H9 (cell line): ENCODE measurements at regions not wholly inside any gene's neighbourhood (a gene's known extent, or its start where the extent isn't known, plus 50 kb on each side); places are given as distances from the start of the nearest gene placed in this dataset.

Experiments used
- DNase-seq: peaks from one replicate; pipeline ENCODE4 v3.0.0-alpha.2; 2017
- H2AFZ ChIP-seq: one replicate; pipeline ENCODE4 v1.6.1; 2013; ENCODE audit warnings: mild to moderate bottlenecking, low read length, control low read depth, moderate library complexity
- H2AK5ac ChIP-seq: 2 replicates; pipeline ENCODE4 v1.6.1; 2013; ENCODE audit warnings: low read length, control low read depth, mixed read lengths; ENCODE audit not compliant: insufficient read length
- H2BK120ac ChIP-seq: one replicate; pipeline ENCODE4 v1.6.1; 2013; ENCODE audit warnings: low read depth, mild to moderate bottlenecking, low read length, control low read depth, inconsistent platforms; ENCODE audit not compliant: poor library complexity, severe bottlenecking
- H2BK12ac ChIP-seq: 2 replicates; pipeline ENCODE4 v1.6.1; 2013; ENCODE audit warnings: low read length, control low read depth, mixed read lengths, low read depth; ENCODE audit not compliant: insufficient read length
- H2BK15ac ChIP-seq: 2 replicates; pipeline ENCODE4 v1.6.1; 2013; ENCODE audit warnings: low read depth, low read length, control low read depth
- H2BK20ac ChIP-seq: one replicate; pipeline ENCODE4 v1.6.1; 2013; ENCODE audit warnings: low read depth, mild to moderate bottlenecking, low read length, control low read depth, inconsistent platforms; ENCODE audit not compliant: poor library complexity, severe bottlenecking
- H2BK5ac ChIP-seq: 2 replicates; pipeline ENCODE4 v1.6.1; 2013; ENCODE audit warnings: low read length, control low read depth, mixed read lengths; ENCODE audit not compliant: insufficient read length
- H3K14ac ChIP-seq: 2 replicates; pipeline ENCODE4 v1.6.1; 2013; ENCODE audit warnings: low read length, control low read depth; ENCODE audit not compliant: insufficient read depth
- H3K18ac ChIP-seq: 2 replicates; pipeline ENCODE4 v1.6.1; 2013; ENCODE audit warnings: low read depth, mild to moderate bottlenecking, mixed read lengths, low read length, control low read depth; ENCODE audit not compliant: insufficient read length
- H3K23ac ChIP-seq: 2 replicates; pipeline ENCODE4 v1.6.1; 2013; ENCODE audit warnings: low read length, control low read depth, mixed read lengths, low read depth; ENCODE audit not compliant: insufficient read length
- H3K23me2 ChIP-seq: 2 replicates; pipeline ENCODE4 v1.6.1; 2013; ENCODE audit warnings: low read depth, mild to moderate bottlenecking, mixed read lengths, low read length, control low read depth; ENCODE audit not compliant: insufficient read length, poor library complexity, severe bottlenecking
- H3K27ac ChIP-seq: 2 replicates; pipeline ENCODE4 v1.5.1; 2013; ENCODE audit warnings: low read length, control low read depth, mixed read lengths, low read depth; ENCODE audit not compliant: insufficient read length
- H3K27me3 ChIP-seq: 2 replicates; pipeline ENCODE4 v1.6.1; 2013; ENCODE audit warnings: low read length, control low read depth, inconsistent platforms; ENCODE audit not compliant: insufficient read depth
- H3K4ac ChIP-seq: 2 replicates; pipeline ENCODE4 v1.6.1; 2013; ENCODE audit warnings: low read depth, mild to moderate bottlenecking, control low read depth, inconsistent platforms, low read length, moderate library complexity
- H3K4me1 ChIP-seq: 2 replicates; pipeline ENCODE4 v1.6.1; 2013; ENCODE audit warnings: low read length, control low read depth, inconsistent platforms; ENCODE audit not compliant: insufficient read depth
- H3K4me2 ChIP-seq: 2 replicates; pipeline ENCODE4 v1.6.1; 2013; ENCODE audit warnings: low read length, control low read depth, mixed read lengths; ENCODE audit not compliant: insufficient read length, insufficient read depth
- H3K56ac ChIP-seq: 2 replicates; pipeline ENCODE4 v1.6.1; 2013; ENCODE audit warnings: low read depth, mild to moderate bottlenecking, mixed read lengths, low read length, control low read depth; ENCODE audit not compliant: insufficient read length
- H3K79me1 ChIP-seq: 2 replicates; pipeline ENCODE4 v1.6.1; 2013; ENCODE audit warnings: low read depth, mild to moderate bottlenecking, moderate library complexity, low read length, control low read depth, inconsistent platforms; ENCODE audit not compliant: insufficient read depth, poor library complexity, severe bottlenecking
- H3K79me2 ChIP-seq: 2 replicates; pipeline ENCODE4 v1.6.1; 2013; ENCODE audit warnings: low read length, control low read depth, inconsistent platforms; ENCODE audit not compliant: insufficient read depth
- H3K9ac ChIP-seq: 2 replicates; pipeline ENCODE4 v1.6.1; 2013; ENCODE audit warnings: low read length, control low read depth, mixed read lengths; ENCODE audit not compliant: insufficient read length; ENCODE audit errors: extremely low read depth
- H3K9me3 ChIP-seq: one replicate; pipeline ENCODE4 v1.6.1; 2013; ENCODE audit warnings: low read depth, low read length, inconsistent platforms; ENCODE audit not compliant: control insufficient read depth
- H3T11ph ChIP-seq: one replicate; pipeline ENCODE4 v1.6.1; 2013; ENCODE audit warnings: mild to moderate bottlenecking, low read length, control low read depth, inconsistent platforms
- H4K20me1 ChIP-seq: one replicate; pipeline ENCODE4 v1.6.1; 2013; ENCODE audit not compliant: control insufficient read depth, insufficient read length, insufficient read depth
- H4K5ac ChIP-seq: 2 replicates; pipeline ENCODE4 v1.6.1; 2013; ENCODE audit warnings: low read depth, mild to moderate bottlenecking, mixed read lengths, low read length, control low read depth; ENCODE audit not compliant: insufficient read length
- H4K8ac ChIP-seq: replicated peaks from 2 replicates; pipeline ENCODE4 v1.6.1; 2013; ENCODE audit warnings: low read length, control low read depth, mixed read lengths, low read depth; ENCODE audit not compliant: insufficient read length
- H4K91ac ChIP-seq: 2 replicates; pipeline ENCODE4 v1.6.1; 2013; ENCODE audit warnings: low read depth, mild to moderate bottlenecking, moderate library complexity, mixed read lengths, low read length, control low read depth; ENCODE audit not compliant: insufficient read length
- H3K27ac Mint-ChIP-seq, 3 experiments: 2 replicates in 2 of 3; 3 replicates in 1 of 3; pipeline ENCODE4 v1.8.0; 2020 to 2021; ENCODE audit warnings: mixed read lengths in 3 of 3, mild to moderate bottlenecking in 1 of 3, moderate library complexity in 1 of 3
- H3K27me3 Mint-ChIP-seq: 2 replicates; pipeline ENCODE4 v1.8.0; 2021; ENCODE audit warnings: low read depth, mild to moderate bottlenecking, moderate library complexity, mixed read lengths
- H3K36me3 Mint-ChIP-seq, 3 experiments: 2 replicates in 2 of 3; 3 replicates in 1 of 3; pipeline ENCODE4 v1.8.0; 2020 to 2021; ENCODE audit warnings: low read depth in 3 of 3, mixed read lengths in 3 of 3; ENCODE audit not compliant: insufficient read depth in 1 of 3
- H3K4me1 Mint-ChIP-seq, 2 experiments: 2 replicates each; pipeline ENCODE4 v1.8.0; 2020; ENCODE audit warnings: mixed read lengths in 2 of 2
- H3K4me3 Mint-ChIP-seq, 2 experiments: 2 replicates in 1 of 2; 3 replicates in 1 of 2; pipeline ENCODE4 v1.8.0; 2020 to 2021; ENCODE audit warnings: mild to moderate bottlenecking in 2 of 2, mixed read lengths in 2 of 2, moderate library complexity in 1 of 2
- H3K9me3 Mint-ChIP-seq, 2 experiments: 2 replicates in 1 of 2; 3 replicates in 1 of 2; pipeline ENCODE4 v1.8.0; 2020; ENCODE audit warnings: mild to moderate bottlenecking in 2 of 2, mixed read lengths in 2 of 2, moderate library complexity in 1 of 2
- TF ChIP-seq, protein P1 (sequence below): fragments of 200-600 bp; sonication (generic); conservative IDR thresholded peaks from 3 replicates; pipeline ENCODE4 v1.8.0; 2021; ENCODE audit warnings: antibody characterized with exemption, mild to moderate bottlenecking

DNA sequence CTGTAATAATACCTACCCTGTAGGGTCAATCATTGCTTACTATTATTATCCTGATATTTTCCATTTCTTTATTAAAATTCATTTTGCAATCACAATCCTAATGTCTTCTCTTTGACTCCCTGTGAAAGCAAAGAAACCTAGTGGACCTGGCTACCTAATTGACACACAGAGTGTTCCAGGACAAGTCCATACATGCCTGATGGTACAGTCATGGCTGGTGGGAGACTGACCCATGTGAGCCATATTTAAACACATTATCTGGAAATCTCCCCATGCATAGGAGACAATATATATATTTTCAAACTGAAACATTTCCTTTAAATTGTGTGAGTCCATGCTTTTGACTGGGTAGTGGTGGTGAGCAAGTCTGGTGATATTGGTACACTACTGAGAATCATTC is 230.6 kb upstream of the DACH1 start:
- Histone ChIP-seq H2BK15ac (no peak overlapping the region), H4K20me1 (no peaks in the 10 kb centered on the region), H3K14ac (no peak overlapping the region), H3K56ac (no peak overlapping the region), H4K8ac (no peak overlapping the region), H3K18ac (no peak overlapping the region), H3T11ph (no peak overlapping the region), H2AK5ac (no peak overlapping the region), H2AFZ (no peak overlapping the region), H3K4me2 (no peak overlapping the region), H4K5ac (no peak overlapping the region), H2BK5ac (no peak overlapping the region), H3K9me3 (no peaks in the 10 kb centered on the region), H2BK12ac (no peak overlapping the region), H2BK120ac (no peak overlapping the region), H3K4ac (no peak overlapping the region), H3K23me2 (no peaks in the 10 kb centered on the region), H3K27me3 (no peaks in the 10 kb centered on the region), H3K27ac (no peak overlapping the region), H3K23ac (no peak overlapping the region), H3K79me1 (no peaks in the 10 kb centered on the region), H3K4me1 (no peaks in the 10 kb centered on the region; the same call in 1 of the 2 replicates), H4K91ac (no peak overlapping the region), H2BK20ac (no peak overlapping the region), H3K79me2 (no peaks in the 10 kb centered on the region), H3K9ac (no peak overlapping the region)
- Mint-ChIP-seq H3K4me1 (peaks cover 4 to 6% of the 10 kb centered on the region in 2 experiments), H3K27ac (0 out of 7 replicates have a peak overlapping the region, but pooled peaks of 1 of the 3 experiments have one; percentile 9), H3K4me3 (no peak overlapping the region), H3K9me3 (no peaks in the 10 kb centered on the region), H3K27me3 (no peaks in the 10 kb centered on the region), H3K36me3 (no peaks in the 10 kb centered on the region)
- no peak for DNase-seq
- TF ChIP-seq, protein P1, sequence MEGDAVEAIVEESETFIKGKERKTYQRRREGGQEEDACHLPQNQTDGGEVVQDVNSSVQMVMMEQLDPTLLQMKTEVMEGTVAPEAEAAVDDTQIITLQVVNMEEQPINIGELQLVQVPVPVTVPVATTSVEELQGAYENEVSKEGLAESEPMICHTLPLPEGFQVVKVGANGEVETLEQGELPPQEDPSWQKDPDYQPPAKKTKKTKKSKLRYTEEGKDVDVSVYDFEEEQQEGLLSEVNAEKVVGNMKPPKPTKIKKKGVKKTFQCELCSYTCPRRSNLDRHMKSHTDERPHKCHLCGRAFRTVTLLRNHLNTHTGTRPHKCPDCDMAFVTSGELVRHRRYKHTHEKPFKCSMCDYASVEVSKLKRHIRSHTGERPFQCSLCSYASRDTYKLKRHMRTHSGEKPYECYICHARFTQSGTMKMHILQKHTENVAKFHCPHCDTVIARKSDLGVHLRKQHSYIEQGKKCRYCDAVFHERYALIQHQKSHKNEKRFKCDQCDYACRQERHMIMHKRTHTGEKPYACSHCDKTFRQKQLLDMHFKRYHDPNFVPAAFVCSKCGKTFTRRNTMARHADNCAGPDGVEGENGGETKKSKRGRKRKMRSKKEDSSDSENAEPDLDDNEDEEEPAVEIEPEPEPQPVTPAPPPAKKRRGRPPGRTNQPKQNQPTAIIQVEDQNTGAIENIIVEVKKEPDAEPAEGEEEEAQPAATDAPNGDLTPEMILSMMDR, result no peak
